ENCODE measurements at regions not wholly inside any gene's neighbourhood (a gene's known extent, or its start where the extent isn't known, plus 50 kb on each side); places are given as distances from the start of the nearest gene placed in this dataset.

DNA sequence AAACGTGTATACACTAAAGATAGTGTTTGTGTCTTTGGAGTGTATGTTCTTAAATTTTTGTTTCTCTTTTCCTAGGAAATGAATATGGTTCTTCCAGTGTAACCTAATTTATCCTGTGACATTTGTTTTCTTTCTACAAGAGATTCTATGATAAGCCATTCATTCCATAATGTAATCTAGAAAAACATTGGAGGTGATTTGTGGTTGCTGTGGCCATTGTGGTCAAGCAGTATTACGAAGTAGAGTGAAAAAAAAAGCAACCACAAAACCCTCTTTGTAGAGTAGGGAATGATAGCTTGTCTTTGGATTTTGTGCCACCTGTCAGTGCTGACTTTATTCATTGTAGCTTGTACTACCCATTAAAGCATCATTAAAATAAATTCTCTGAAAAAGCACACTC lies 1209.6 kb downstream of the ZPLD1 start:
- ChIA-PET CTCF (no interaction called here), POLR2A (ENCODE audit: low non-redundant PET) (no interaction called here)
- TF ChIP-seq CTCF (conservative IDR thresholded peaks at IDR 0.05; ENCODE audit: low read depth), result no peak
- H3K27ac ChIP-seq, result no peak overlapping the region
- no peak for DNase-seq (ENCODE audit: low spot score)

DNA sequence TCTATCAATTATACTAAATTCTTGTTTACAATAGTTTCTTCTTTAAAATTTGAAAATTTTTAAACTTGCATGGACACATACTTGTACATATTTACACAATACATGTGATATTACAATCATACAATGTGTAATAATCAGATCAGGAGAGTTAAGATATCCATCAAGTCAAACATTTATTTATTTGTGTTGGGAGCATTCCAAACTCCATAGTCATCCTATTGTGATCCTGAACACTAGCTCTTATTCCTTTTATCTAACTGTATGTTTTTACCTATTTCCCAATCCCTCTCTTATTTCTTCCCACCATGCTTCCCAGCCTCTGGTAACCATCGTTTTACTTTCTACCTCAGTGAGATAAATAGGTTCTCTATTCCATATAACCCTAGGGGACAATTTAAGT lies 1219.2 kb downstream of the ZPLD1 start:
- ChIA-PET POLR2A (ENCODE audit: low non-redundant PET) (no interaction called here), CTCF (no interaction called here)
- no peak overlapping the region for H3K27ac ChIP-seq
- TF ChIP-seq CTCF (conservative IDR thresholded peaks at IDR 0.05; ENCODE audit: low read depth), result no peak
- DNase-seq (ENCODE audit: low spot score), result no peak

DNA sequence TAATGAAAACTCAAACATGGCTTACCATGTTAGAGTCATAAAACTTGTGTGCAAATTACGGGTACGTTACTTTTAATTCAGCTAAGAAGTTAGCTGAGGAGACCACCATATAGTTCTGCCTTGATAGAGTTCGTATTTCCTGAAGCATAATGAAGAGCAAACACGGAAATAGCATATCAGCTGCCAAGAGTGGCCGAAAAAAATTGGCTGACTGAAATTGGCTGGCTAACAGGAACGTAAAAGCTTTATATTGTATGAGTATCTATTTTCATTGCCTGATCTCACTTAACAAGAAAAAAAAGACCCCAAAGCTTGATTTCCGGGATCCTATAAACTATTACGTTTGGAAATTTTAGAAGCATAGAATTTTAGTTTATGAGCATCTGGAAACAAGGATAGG lies 1222.9 kb downstream of the ZPLD1 start:
- no peak for DNase-seq (ENCODE audit: low spot score)
- POLR2A ChIA-PET (ENCODE audit: low non-redundant PET), result no interaction called here
- H3K27ac ChIP-seq, result no peak overlapping the region
- CTCF ChIA-PET, result no interaction called here
- TF ChIP-seq CTCF (conservative IDR thresholded peaks at IDR 0.05; ENCODE audit: low read depth), result no peak

DNA sequence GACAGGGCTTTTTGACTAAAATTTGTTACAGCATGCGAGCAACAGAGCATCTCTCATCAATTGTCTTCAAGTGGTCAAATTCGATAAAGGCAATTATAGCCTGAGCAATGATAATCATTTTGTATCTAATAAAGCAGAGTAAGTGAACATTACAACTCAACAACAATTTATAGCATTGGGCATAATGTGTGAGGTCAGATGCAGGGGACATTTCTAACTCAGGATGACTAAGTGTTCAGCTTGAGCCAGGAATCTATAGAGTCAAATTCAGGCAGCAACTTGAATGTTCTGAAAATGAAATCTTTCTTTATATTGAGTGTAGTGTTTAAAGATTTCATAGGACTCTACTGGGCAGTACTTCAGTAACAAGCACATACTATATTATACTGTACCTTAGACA lies 1226.0 kb downstream of the ZPLD1 start:
- no peak for DNase-seq (ENCODE audit: low spot score)
- ChIA-PET CTCF (interaction anchor here (0.6 kb wide), 1 partner anchor 38 kb away, joined by 3 read pairs; no protein-coding TSS in a partner anchor), POLR2A (ENCODE audit: low non-redundant PET) (no interaction called here)
- no peak for TF ChIP-seq CTCF (conservative IDR thresholded peaks at IDR 0.05; ENCODE audit: low read depth)
- H3K27ac ChIP-seq, result no peak overlapping the region

- ChIA-PET CTCF (no interaction called here), POLR2A (ENCODE audit: low non-redundant PET) (no interaction called here)
- no peak overlapping the region for H3K27ac ChIP-seq
- no peak for DNase-seq (ENCODE audit: low spot score)
- TF ChIP-seq CTCF (conservative IDR thresholded peaks at IDR 0.05; ENCODE audit: low read depth), result no peak
Measured at GRCh38 chr3:103662591-103662990, 1227.8 kb downstream of the ZPLD1 start.

GRCh38 chr3:103672346-103672745 lies 1237.5 kb downstream of the ZPLD1 start:
- CTCF ChIA-PET, result no interaction called here
- POLR2A ChIA-PET (ENCODE audit: low non-redundant PET), result no interaction called here
- TF ChIP-seq CTCF (conservative IDR thresholded peaks at IDR 0.05; ENCODE audit: low read depth), result no peak
- peak; percentile 3 for DNase-seq (ENCODE audit: low spot score)
- no peak overlapping the region for H3K27ac ChIP-seq

GRCh38 chr3:103684904-103685303 lies 1250.1 kb downstream of the ZPLD1 start:
- CTCF ChIA-PET, result no interaction called here
- no peak overlapping the region for H3K27ac ChIP-seq
- POLR2A ChIA-PET (ENCODE audit: low non-redundant PET), result no interaction called here
- TF ChIP-seq CTCF (conservative IDR thresholded peaks at IDR 0.05; ENCODE audit: low read depth), result no peak
- DNase-seq (ENCODE audit: low spot score), result no peak
